ENCODE measurements at regions not wholly inside any gene's neighbourhood (a gene's known extent, or its start where the extent isn't known, plus 50 kb on each side); places are given as distances from the start of the nearest gene placed in this dataset.
"Not testable (repeated sequence)": the region's sequence is repeated elsewhere in the genome, so short reads cannot be mapped to it uniquely, and the experiment has no call there.

DNA sequence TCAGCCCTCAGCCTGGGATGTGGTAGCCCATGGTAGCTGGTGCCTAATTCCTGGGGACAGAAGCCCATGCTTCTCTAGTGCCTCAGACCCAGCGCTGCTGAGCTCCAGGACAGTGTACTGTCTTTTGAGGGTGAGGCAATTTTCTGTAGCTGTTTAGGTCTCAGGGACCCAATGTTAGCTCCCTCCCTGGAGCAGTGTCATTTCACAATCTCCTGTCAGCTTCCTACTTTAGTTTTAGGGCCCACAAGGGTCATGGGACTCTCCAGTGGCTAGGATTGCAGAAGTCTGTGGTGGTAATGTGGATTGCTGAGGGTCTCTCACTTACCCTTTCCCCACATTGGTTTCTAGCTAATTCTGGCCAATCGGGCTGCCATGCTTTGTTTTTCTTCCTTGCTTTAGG, 67.7 kb upstream of the CCL21 start:
- peaks cover 13% of the 10 kb centered on the region for H3K27me3 Mint-ChIP-seq (ENCODE audit: low read depth)
- no peaks in the 10 kb centered on the region for H3K4me1 Mint-ChIP-seq (ENCODE audit: low read depth)
- H3K36me3 Mint-ChIP-seq (ENCODE audit: low read depth) = no peaks in the 10 kb centered on the region
- H3K9me3 Mint-ChIP-seq = no peaks in the 10 kb centered on the region
- intact Hi-C loops (cut with micrococcal nuclease) = no loop called here
- no peak overlapping the region for H3K4me3 Mint-ChIP-seq (ENCODE audit: low read depth)
- H3K27ac Mint-ChIP-seq = no peak overlapping the region
- no peak for DNase-seq (ENCODE audit: low spot score)

- Mint-ChIP-seq H3K27me3 (ENCODE audit: low read depth) (peaks cover 16% of the 10 kb centered on the region), H3K4me1 (ENCODE audit: low read depth) (no peaks in the 10 kb centered on the region), H3K9me3 (no peaks in the 10 kb centered on the region), H3K36me3 (ENCODE audit: low read depth) (no peaks in the 10 kb centered on the region), H3K27ac (no peak overlapping the region), H3K4me3 (ENCODE audit: low read depth) (no peak overlapping the region)
- intact Hi-C loops (cut with micrococcal nuclease) = no loop called here
- DNase-seq (ENCODE audit: low spot score) = no peak
These were observed 64.0 kb upstream of the CCL21 start for GRCh38 chr9:34773955-34774354.

GRCh38 chr9:34773306-34773910, 63.5 kb upstream of the CCL21 start:
- Mint-ChIP-seq H3K4me1 (ENCODE audit: low read depth) (peaks cover 3% of the 10 kb centered on the region), H3K27me3 (ENCODE audit: low read depth) (peaks cover 12% of the 10 kb centered on the region), H3K4me3 (ENCODE audit: low read depth) (no peak overlapping the region), H3K9me3 (no peaks in the 10 kb centered on the region), H3K36me3 (ENCODE audit: low read depth) (no peaks in the 10 kb centered on the region), H3K27ac (no peak overlapping the region)
- DNase-seq (ENCODE audit: low spot score) = no peak
- intact Hi-C loops (cut with micrococcal nuclease) = no loop called here

- Mint-ChIP-seq H3K4me3 (ENCODE audit: low read depth) (no peak overlapping the region), H3K9me3 (no peaks in the 10 kb centered on the region), H3K27ac (no peak overlapping the region), H3K27me3 (ENCODE audit: low read depth) (peaks cover 9% of the 10 kb centered on the region), H3K4me1 (ENCODE audit: low read depth) (peaks cover 3% of the 10 kb centered on the region), H3K36me3 (ENCODE audit: low read depth) (no peaks in the 10 kb centered on the region)
- DNase-seq (ENCODE audit: low spot score) = no peak
- intact Hi-C loops (cut with micrococcal nuclease) = no loop called here
These were observed 61.1 kb upstream of the CCL21 start for GRCh38 chr9:34771007-34771406.

DNA sequence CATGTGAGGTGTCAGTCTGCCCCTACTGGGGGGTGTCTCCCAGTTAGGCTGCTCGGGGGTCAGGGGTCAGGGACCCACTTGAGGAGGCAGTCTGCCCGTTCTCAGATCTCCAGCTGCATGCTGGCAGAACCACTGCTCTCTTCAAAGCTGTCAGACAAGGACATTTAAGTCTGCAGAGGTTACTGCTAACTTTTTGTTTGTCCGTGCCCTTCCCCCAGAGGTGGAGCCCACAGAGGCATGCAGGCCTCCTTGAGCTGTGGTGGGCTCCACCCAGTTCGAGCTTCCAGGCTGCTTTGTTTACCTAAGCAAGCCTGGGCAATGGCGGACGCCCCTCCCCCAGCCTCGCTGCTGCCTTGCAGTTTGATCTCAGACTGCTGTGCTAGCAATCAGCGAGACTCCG, 57.2 kb upstream of the CCL21 start:
- H3K36me3 Mint-ChIP-seq (ENCODE audit: low read depth); H3K27me3 Mint-ChIP-seq (ENCODE audit: low read depth); H3K9me3 Mint-ChIP-seq; H3K27ac Mint-ChIP-seq; H3K4me3 Mint-ChIP-seq (ENCODE audit: low read depth); H3K4me1 Mint-ChIP-seq (ENCODE audit: low read depth); DNase-seq (ENCODE audit: low spot score); intact Hi-C loops (cut with micrococcal nuclease): not testable (repeated sequence)

DNA sequence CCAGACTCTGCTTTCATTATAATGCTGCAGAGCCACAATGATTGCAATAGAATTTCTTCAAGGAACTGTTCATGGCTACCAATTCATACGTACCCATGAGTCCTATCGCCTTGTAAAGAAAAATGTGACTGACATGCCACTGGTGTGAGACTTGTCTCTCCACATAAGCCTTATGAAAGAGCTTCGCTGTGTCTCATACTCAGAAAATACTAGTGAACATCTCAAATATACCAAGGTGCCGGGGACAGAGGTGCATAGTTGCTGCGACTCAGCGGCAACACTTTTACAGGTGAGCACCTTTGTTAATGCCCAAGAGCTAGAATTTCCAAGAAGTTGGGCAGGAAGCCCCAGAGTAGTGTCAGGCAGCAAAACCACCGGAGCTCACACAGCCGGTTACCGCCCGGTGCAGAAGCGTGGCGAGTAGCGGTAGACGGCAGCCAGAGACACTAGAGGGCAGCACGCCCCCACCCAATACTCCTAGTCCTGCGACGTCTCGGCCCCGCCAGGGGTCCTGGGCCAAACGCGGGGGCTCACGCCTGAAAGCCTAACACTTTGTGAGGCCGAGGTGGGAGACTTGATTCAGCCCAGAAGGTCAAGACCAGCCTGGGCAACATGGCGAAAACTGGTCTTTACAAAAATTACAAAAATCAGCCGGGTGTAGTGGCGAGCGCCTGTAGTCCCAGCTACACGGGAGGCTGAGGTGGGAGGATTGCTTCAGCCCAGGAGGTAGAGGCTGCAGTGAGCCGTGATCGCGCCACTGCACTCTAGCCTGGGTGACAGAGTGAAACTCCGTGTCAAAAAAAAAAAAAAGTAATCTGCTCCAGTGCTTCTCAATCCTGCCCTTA, 50.5 kb upstream of the CCL21 start:
- not testable (repeated sequence) for H3K27ac Mint-ChIP-seq; H3K36me3 Mint-ChIP-seq (ENCODE audit: low read depth); H3K4me1 Mint-ChIP-seq (ENCODE audit: low read depth); H3K4me3 Mint-ChIP-seq (ENCODE audit: low read depth); H3K9me3 Mint-ChIP-seq
- peak; percentile 35 for DNase-seq (ENCODE audit: low spot score)
- intact Hi-C loops (cut with micrococcal nuclease) = loop anchor here (5.0 kb wide), 1 partner anchor 337 kb away; the partner anchor contains the start of gene PIGO
- peaks cover 20% of the 10 kb centered on the region for H3K27me3 Mint-ChIP-seq (ENCODE audit: low read depth)

Measured in activated T-helper 2 cell treated with anti-CD3 and anti-CD28 coated beads, Interferon-gamma antibody, Interleukin-2, Interleukin-4, amounts not matched to agents 10 μg/mL and 5 μg/mL and 100 μg/mL, durations not matched to agents 14 hours and 24 hours and 36 hours (primary cell).